SK-N-SH treated with all-trans-retinoic acid at 6 μM for 48 hours (cell line): ENCODE measurements at regions not wholly inside any gene's neighbourhood (a gene's known extent, or its start where the extent isn't known, plus 50 kb on each side); places are given as distances from the start of the nearest gene placed in this dataset.

Source experiments
- ATAC-seq: fragments of 200-7000 bp; cut with Tn5 transposase; 3 replicates; pipeline ENCODE4 v1.9.1; 2020; ENCODE audit warnings: mild to moderate bottlenecking, moderate library complexity
- ARNTL ChIP-seq: fragments of 450-650 bp; formaldehyde crosslinking; IDR thresholded peaks from 2 replicates; pipeline ENCODE4 v1.5.0; 2020; ENCODE audit warnings: low read depth, mild to moderate bottlenecking, moderate library complexity, borderline replicate concordance
- BACH2 ChIP-seq: fragments of 250-450 bp; sonication (Bioruptor Pico); IDR thresholded peaks from 2 replicates; pipeline ENCODE4 v1.9.0; 2021; ENCODE audit warnings: mild to moderate bottlenecking, borderline replicate concordance
- CSDC2 ChIP-seq: fragments of 250-450 bp; sonication (Bioruptor Pico); IDR thresholded peaks from 2 replicates; pipeline ENCODE4 v1.5.0; 2020; ENCODE audit warnings: mild to moderate bottlenecking, moderate library complexity
- CSRNP3 ChIP-seq: fragments of 250-450 bp; sonication (Bioruptor Pico); IDR thresholded peaks from 2 replicates; pipeline ENCODE4 v1.5.1; 2021; ENCODE audit warnings: mild to moderate bottlenecking, moderate library complexity
- ESRRG ChIP-seq: fragments of 250-450 bp; sonication (Bioruptor Pico); IDR thresholded peaks from 2 replicates; pipeline ENCODE4 v1.6.1; 2021; ENCODE audit warnings: mild to moderate bottlenecking
- OSR1 ChIP-seq: fragments of 250-450 bp; sonication (Bioruptor Pico); IDR thresholded peaks from 2 replicates; pipeline ENCODE4 v1.8.0; 2022; ENCODE audit warnings: moderate library complexity, mild to moderate bottlenecking, inconsistent platforms
- POU6F1 ChIP-seq: fragments of 250-450 bp; sonication (Bioruptor Pico); IDR thresholded peaks from 2 replicates; pipeline ENCODE4 v1.8.0; 2021; ENCODE audit warnings: low read depth, mild to moderate bottlenecking, moderate library complexity, borderline replicate concordance
- PPARA ChIP-seq: fragments of 250-450 bp; sonication (Bioruptor Pico); IDR thresholded peaks from 2 replicates; pipeline ENCODE4 v1.5.0; 2020; ENCODE audit warnings: mild to moderate bottlenecking, borderline replicate concordance
- RARB ChIP-seq: fragments of 250-450 bp; sonication (Bioruptor Pico); IDR thresholded peaks from 2 replicates; pipeline ENCODE4 v1.8.0; 2021; ENCODE audit warnings: mild to moderate bottlenecking, moderate library complexity
- TCF4 ChIP-seq: fragments of 250-450 bp; sonication (Bioruptor Pico); IDR thresholded peaks from 2 replicates; pipeline ENCODE4 v1.8.0; 2021; ENCODE audit warnings: mild to moderate bottlenecking, moderate library complexity, borderline replicate concordance
- TOX ChIP-seq: fragments of 250-450 bp; sonication (Bioruptor Pico); IDR thresholded peaks from 2 replicates; pipeline ENCODE4 v1.8.0; 2021; ENCODE audit warnings: mild to moderate bottlenecking, moderate library complexity, borderline replicate concordance
- TSHZ2 ChIP-seq: fragments of 250-450 bp; sonication (Bioruptor Pico); IDR thresholded peaks from 2 replicates; pipeline ENCODE4 v1.5.0; 2020; ENCODE audit warnings: mild to moderate bottlenecking, moderate library complexity
- ZC3H10 ChIP-seq: fragments of 250-450 bp; sonication (Bioruptor Pico); IDR thresholded peaks from 2 replicates; pipeline ENCODE4 v1.5.1; 2021; ENCODE audit warnings: mild to moderate bottlenecking, moderate library complexity
- ZFP3 ChIP-seq: fragments of 250-450 bp; sonication (Bioruptor Pico); IDR thresholded peaks from 2 replicates; pipeline ENCODE4 v1.5.0; 2020; ENCODE audit warnings: mild to moderate bottlenecking, moderate library complexity
- ZFP30 ChIP-seq: fragments of 450-650 bp; formaldehyde crosslinking; IDR thresholded peaks from 2 replicates; pipeline ENCODE4 v1.5.0; 2022; ENCODE audit warnings: mild to moderate bottlenecking, moderate library complexity
- ZNF565 ChIP-seq: fragments of 450-650 bp; formaldehyde crosslinking; conservative IDR thresholded peaks from 2 replicates; pipeline ENCODE4 v1.5.0; 2020; ENCODE audit warnings: low read depth, mild to moderate bottlenecking, moderate library complexity
- ZNF8 ChIP-seq: fragments of 450-650 bp; formaldehyde crosslinking; IDR thresholded peaks from 2 replicates; pipeline ENCODE4 v1.5.0; 2020; ENCODE audit warnings: mild to moderate bottlenecking, moderate library complexity
- TF ChIP-seq, protein P1 (sequence below): fragments of 250-450 bp; sonication (Bioruptor Pico); IDR thresholded peaks from 2 replicates; pipeline ENCODE4 v1.8.0; 2020; ENCODE audit warnings: mild to moderate bottlenecking, moderate library complexity, borderline replicate concordance
- TF ChIP-seq, protein P2 (sequence below): fragments of 250-450 bp; sonication (Bioruptor Pico); IDR thresholded peaks from 2 replicates; pipeline ENCODE4 v1.5.1; 2020; ENCODE audit warnings: low read depth, mild to moderate bottlenecking, moderate library complexity

- TF ChIP-seq TCF4 (no peak), ZNF565 (CRISPR knock-in tag) (no peak), BACH2 (no peak), PPARA (CRISPR knock-in tag) (no peak), ZNF8 (CRISPR knock-in tag) (no peak), ZFP3 (no peak), CSRNP3 (CRISPR knock-in tag) (no peak), RARB (CRISPR knock-in tag) (no peak), POU6F1 (CRISPR knock-in tag) (no peak), TOX (CRISPR knock-in tag) (no peak), OSR1 (CRISPR knock-in tag) (no peak), ARNTL (CRISPR knock-in tag) (no peak), ZFP30 (no peak)
- TF ChIP-seq, protein P1, sequence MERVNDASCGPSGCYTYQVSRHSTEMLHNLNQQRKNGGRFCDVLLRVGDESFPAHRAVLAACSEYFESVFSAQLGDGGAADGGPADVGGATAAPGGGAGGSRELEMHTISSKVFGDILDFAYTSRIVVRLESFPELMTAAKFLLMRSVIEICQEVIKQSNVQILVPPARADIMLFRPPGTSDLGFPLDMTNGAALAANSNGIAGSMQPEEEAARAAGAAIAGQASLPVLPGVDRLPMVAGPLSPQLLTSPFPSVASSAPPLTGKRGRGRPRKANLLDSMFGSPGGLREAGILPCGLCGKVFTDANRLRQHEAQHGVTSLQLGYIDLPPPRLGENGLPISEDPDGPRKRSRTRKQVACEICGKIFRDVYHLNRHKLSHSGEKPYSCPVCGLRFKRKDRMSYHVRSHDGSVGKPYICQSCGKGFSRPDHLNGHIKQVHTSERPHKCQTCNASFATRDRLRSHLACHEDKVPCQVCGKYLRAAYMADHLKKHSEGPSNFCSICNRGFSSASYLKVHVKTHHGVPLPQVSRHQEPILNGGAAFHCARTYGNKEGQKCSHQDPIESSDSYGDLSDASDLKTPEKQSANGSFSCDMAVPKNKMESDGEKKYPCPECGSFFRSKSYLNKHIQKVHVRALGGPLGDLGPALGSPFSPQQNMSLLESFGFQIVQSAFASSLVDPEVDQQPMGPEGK, result no peak
- no peak for ATAC-seq
Measured at GRCh38 chr2:198293281-198293680, 488.9 kb downstream of the PLCL1 start.

DNA sequence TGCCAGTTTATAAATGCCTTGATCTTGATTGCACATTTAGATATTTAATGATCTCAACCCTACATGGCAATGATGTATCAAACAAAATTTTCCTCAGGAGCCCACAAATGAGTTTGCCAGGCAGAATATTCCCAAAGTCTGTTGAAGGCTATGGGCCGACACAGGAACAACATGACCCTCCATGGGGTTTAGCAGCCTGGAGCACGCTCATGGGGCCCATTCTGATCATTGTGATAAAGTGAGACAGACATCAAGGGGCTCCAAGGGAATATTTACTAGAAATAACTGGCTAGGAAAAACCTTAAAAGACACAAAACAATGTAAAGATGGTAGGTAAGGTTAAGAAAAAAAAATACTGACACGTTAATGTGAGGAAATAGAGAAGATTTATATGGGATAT is 485.4 kb downstream of the PLCL1 start:
- TF ChIP-seq, protein P2, sequence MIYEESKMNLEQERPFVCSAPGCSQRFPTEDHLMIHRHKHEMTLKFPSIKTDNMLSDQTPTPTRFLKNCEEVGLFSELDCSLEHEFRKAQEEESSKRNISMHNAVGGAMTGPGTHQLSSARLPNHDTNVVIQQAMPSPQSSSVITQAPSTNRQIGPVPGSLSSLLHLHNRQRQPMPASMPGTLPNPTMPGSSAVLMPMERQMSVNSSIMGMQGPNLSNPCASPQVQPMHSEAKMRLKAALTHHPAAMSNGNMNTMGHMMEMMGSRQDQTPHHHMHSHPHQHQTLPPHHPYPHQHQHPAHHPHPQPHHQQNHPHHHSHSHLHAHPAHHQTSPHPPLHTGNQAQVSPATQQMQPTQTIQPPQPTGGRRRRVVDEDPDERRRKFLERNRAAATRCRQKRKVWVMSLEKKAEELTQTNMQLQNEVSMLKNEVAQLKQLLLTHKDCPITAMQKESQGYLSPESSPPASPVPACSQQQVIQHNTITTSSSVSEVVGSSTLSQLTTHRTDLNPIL (CRISPR knock-in tag), result no peak
- no peak for ATAC-seq

DNA sequence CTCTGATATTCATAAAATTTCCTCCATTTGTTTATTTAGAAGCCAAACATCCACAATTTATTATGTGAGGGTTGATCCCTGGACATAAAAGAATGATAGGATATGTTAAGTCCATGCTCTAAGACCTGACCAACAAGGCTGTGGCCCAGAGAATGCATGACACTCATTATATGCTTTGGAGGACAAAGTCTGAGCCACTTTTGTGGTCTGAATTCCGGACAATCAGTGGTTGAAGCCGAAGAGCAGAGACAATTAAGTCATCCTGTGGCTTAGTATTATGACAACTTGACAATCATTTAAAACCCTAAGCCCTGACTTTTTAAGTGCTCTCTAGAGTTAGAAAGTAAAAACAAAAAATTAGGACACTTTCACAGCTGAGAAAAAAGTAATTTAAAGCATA is 483.3 kb downstream of the PLCL1 start:
- no peak for ATAC-seq
- TF ChIP-seq CSDC2 (CRISPR knock-in tag) (no peak), ZNF8 (CRISPR knock-in tag) (no peak), BACH2 (no peak), RARB (CRISPR knock-in tag) (no peak), ESRRG (CRISPR knock-in tag) (no peak), ZNF565 (CRISPR knock-in tag) (no peak), OSR1 (CRISPR knock-in tag) (no peak), POU6F1 (CRISPR knock-in tag) (no peak), ZFP30 (no peak), TOX (CRISPR knock-in tag) (no peak), ARNTL (CRISPR knock-in tag) (no peak), ZC3H10 (CRISPR knock-in tag) (no peak), TSHZ2 (CRISPR knock-in tag) (no peak)
- TF ChIP-seq, protein P1, result no peak
- TF ChIP-seq, protein P2 (CRISPR knock-in tag), result no peak
